SW480 (cell line): ENCODE measurements at regions not wholly inside any gene's neighbourhood (a gene's known extent, or its start where the extent isn't known, plus 50 kb on each side); places are given as distances from the start of the nearest gene placed in this dataset.
A peak's percentile ranks its signal among the peaks of the same experiment; 100 is the strongest.

ENCODE experiments used
- DNase-seq: peaks from one replicate; pipeline ENCODE4 v3.0.0-alpha.2; 2016; ENCODE audit warnings: low spot score

DNA sequence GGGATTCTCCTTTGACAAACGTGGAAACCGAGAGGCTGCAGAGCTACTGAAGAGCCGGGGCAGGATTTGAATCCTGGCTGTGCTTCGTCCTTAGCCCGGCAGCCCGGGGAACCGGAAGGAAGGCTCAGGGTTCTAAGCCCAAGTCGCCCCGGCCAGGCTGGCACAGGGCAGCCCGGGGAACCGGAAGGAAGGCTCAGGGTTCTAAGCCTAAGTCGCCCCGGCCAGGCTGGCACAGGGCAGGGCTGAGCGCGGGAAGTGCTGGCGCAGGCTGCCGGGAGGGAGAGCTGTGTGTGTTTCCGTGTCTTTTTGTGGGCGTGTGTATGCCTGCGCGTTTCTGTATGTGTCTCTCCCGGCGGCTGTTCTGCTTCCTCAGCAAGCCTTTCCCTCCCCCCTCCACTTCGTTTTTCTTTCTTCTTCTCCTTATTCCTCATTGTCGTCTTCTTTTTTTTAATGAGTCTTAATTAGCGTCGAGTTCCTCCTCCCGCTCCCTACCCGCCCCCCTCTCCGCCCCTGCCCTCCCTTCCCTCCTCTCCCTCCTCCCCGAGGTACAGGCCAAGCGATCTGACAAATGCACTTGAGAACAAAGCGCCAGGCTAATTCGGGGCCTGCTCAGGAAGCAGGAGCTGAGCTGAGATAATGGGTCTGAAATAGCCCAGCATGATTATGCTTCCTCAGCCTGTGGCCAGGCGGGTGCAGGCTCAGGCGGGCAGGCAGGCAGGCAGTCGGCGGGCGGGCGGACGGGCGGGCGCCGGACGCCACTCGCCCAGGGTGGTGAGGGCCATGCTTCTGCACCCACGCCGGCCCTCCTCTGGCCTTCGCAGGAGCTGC is 65.9 kb downstream of the EFNB1 start:
- DNase-seq: peak; percentile 65

GRCh38 chrX:68894142-68894512 is 65.3 kb downstream of the EFNB1 start:
- peak; percentile 16 for DNase-seq

GRCh38 chrX:68892651-68893050 is 63.8 kb downstream of the EFNB1 start:
- no peak for DNase-seq

- no peak for DNase-seq
These were observed 63.3 kb downstream of the EFNB1 start for GRCh38 chrX:68892134-68892533.
